Medulla oblongata (tissue), 1 donor: ENCODE measurements at regions not wholly inside any gene's neighbourhood (a gene's known extent, or its start where the extent isn't known, plus 50 kb on each side); places are given as distances from the start of the nearest gene placed in this dataset.

Experiments used
- DNase-seq: peaks from one replicate; pipeline ENCODE4 v3.0.0-alpha.2; 2015; ENCODE audit errors: extremely low spot score

DNA sequence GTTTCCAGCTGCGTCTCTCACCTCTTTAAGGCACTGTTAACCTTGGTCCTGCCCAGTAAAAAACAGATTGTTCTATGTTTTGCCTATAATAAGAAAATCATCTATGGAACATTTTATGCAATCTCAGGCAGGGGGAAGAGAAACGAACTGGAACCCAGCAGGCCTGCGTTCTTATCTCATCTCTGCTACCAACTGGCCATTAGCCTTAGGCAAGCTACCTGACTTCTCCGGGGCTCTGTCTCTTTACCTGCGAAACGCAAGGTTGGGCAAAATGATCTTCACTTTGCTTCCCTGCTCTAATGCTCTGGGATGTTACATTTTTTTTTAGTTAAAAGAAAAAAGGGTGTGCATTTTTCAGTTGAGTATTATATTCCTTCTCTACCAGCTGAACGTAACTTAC, 70.5 kb upstream of the WIPF1 start:
- no peak for DNase-seq

DNA sequence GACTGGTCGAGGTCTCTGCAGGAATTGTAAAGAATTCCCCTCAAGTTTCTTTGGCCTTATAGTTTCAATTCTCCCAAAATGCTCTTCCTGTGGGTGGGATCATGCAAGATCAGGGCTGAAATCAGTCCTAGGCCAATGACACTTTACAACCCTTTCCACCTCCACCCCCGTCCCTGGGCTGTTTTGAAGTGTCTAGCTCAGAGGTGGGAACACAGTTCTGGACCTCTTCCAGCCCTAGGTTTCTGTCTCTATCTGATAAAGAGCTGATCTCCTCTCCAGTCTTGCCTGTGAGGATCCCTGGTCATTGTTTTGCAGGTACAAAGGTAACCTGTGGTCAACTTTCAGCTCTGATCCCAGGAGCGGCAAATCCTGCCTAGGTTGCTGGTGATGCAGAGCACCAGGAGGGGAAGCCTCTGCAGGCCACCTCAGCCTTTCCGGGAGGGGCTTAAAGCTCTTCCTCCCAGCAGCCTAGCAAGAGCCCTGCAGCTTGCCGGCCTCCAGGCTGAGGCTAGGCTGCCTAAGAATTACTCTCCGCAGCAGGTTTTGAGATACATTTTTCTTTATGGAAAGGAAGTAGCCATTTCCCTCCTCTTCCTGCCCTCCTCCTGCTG, 69.8 kb upstream of the WIPF1 start:
- no peak for DNase-seq

DNA sequence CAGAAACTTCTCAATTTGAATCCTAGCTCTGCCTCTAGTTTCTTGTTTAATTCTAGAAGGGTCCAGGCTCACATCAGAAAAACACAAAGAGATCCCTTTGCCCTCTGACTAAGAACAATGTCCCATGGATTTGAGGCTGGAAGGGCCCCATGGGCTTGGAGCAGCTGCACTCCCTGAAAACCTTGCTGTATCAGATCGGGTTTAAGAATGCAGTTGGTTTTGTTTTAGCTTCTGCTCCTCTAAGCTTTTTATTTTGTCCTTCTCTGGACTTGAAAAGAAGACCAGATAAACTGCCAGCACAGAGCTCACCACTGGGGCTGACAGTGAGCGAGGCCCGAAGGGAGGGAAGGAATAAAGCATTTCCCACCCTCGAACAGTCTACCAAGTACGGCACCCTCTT, 69.2 kb upstream of the WIPF1 start:
- peak; percentile 83 for DNase-seq

DNA sequence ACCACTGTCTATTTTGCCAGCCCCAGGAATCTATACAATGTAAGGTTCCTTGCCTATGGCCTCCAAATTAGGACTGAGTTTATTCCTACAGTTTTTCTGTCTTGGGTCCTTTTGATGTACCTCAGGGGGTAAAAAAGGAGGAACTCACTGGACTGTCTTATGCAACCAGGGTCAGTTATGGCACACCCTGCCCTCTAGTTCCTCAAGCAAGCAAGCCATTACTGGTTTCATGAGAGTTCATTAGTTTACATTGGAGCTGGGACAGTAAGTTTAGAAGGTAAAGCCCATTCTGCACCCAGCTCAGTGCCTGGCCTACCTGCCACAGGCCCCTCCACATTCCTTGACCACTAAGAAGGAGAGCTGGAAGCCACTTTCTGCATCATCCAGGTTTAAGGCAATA, 68.7 kb upstream of the WIPF1 start:
- DNase-seq: peak; percentile 68

DNA sequence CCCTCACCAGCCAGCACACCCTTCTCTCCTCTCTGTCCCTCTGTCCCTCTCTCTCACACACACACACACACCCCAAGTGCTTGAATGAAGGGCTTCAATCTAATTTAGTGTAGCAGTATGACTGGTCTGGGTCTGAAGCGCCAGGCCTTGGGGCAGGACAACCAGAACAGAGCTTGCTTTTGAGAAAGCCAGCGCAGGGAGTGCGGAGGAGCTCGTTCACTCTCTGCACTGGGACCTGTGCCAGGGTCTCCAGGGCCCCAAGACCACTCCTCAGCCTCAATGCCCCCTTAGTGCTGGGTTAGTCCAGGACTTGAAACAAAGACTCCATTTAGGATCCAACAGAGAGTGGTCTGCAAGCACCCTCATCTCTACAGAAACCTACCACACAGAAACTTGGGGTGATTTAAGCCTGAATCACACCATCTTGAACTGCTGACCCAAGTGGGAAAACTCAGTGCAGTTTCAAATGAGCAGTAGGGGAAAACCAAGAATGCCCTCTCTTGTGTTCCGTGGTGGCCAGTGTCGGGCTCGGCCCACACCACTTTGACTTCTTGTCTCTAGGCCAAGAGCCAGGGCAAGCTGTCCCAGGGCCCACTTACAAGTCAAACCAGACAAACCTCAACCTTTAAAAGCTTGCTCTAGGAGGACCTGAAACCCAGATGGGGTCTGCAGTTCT, 66.6 kb upstream of the WIPF1 start:
- peak; percentile 50 for DNase-seq

DNA sequence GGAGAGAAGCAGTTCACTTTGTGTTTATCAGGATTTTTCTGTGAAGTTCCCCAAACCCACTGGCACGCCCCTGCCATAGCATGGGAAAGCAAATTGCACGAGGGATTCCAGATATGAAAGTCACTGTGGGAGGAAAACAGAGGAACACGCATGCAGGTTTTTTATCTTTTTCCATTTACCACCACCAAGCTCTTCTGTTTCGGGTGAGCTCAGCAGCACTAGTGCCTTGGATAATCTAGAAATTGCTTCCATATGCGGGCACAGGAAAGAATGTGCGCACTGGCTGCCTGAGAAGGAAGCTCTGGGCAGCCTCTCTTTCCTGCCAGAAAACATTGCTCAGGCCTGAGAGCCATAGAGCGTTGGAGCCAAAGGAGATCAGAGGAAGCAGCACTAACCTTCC, 65.9 kb upstream of the WIPF1 start:
- no peak for DNase-seq

DNA sequence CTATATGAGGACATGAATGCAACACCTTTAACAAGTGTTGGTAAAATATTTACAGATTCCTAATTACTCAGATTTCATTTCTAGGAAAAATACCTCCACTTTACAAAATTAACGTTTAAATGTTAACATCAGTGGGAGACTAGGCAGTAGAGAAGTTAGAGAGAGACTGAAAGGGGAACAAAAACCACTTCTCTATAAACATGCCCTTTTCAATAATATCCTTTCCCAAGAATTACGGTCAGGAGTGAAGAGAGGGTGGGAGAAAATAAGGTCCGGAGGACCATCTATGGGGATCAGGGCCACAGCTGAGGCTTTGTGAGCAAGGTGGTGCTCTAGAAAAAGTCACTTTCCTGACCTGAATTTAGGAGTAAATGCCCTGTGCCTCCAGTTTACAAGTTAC, 65.3 kb upstream of the WIPF1 start:
- no peak for DNase-seq

DNA sequence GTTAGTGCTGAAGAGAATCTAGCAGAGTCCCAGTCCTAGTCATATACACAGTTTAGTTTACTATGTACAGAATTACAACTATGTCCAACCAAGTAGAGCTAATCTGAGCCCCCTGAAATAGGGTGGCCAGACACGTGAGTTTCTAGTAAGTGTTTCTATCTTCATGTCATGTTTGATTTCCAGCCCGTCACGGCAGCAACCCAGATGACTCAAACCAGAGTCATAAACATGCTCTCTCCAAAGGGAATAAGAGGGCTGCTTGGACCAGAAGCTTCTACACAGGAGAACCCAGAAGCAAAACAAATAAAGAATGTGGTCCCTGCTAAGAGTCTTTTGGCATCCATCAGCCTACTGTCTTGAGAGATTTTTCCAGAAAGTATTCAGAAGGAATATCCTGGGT, 64.9 kb upstream of the WIPF1 start:
- no peak for DNase-seq

DNA sequence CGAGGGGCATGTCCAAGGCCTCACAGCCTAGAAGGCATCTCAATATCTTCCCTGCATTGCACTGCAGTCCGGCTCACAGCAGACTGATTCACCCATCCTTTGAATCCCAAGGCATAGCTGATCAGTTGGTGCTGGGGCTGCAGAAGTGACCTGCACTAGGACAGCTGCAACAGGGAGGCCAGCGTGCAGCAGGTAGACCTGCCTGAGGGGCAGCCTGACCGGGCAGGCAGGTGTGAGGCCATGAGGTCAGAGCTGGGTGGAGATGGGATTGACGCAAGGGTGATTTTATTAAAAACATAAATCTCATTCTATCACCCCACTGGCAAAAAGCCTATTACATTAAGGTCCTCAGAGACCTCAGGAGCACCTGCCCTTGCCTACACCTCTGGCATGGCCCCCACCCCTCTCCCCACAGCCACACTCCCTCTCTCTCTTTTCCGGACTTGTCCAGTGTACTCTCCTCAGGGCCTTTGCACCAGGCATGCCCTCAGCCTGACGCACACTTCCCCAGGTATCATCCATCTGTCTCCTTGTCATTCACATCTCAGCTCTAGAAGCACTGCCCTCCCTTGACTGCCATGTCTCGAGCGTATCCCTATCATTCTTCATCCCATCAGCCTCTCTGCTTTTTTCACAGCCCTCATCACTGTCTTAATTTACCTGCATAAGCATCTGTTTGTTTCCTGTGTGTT, 63.5 kb upstream of the WIPF1 start:
- DNase-seq: no peak

DNA sequence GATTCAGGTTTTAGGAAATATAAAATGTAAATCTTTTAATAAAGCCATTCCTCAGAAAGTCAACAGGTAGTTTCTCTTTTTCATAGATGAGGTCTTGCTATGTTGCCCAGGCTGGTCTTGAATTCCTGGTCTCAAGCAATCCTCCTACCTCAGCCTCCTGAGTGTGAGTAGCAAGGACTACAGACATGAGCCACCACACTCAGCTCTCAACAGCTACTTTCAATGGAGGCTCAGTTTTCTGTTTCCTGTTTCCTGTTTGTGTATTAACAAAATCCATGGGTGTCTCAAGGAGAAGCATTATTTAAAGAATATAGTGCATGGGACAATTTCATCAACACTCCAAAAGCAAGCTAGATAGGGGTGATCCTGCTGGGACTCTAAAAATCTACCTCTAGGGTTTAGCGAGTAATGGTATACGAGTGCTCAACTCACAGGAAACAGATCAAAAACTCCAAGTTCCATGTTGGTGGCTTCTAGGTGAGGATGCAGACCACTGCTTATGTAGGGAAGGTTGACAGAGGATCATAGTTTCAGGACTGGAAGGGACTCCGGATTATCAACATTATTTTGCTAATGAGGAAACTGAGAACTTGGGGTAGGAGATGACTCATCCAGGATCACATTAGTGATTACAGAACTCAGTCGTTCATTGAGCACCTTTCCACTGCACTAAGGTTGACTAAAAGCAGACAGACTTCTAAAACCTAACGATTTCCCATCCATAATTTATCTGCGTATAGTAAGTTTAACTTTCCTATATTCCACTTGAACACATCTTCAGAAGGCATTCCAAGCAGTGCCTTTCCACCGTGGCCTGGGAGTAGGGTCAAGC, 61.7 kb upstream of the WIPF1 start:
- DNase-seq: no peak

DNA sequence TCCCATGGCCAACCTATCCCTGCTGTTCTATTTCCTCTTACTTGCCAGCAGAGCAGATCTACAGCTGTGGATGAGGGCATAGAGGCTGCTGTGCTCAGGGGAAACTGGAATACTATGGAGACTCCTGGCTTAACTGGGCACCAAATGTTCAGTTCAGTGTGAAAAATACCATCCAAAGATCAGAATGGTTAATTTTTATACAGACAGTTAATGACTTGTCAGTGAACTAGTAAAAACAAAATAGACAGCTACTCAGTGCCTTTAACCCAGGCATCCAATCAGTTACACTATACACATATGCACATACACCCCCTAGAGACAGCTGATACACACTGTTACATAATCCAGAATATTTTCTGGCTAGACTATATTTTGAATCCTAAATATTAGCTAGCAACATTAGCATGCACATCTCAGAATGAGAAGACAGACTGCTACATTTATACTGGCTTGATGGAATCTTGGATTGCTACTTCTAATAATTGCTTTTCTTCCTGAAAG, 59.1 kb upstream of the WIPF1 start:
- no peak for DNase-seq

DNA sequence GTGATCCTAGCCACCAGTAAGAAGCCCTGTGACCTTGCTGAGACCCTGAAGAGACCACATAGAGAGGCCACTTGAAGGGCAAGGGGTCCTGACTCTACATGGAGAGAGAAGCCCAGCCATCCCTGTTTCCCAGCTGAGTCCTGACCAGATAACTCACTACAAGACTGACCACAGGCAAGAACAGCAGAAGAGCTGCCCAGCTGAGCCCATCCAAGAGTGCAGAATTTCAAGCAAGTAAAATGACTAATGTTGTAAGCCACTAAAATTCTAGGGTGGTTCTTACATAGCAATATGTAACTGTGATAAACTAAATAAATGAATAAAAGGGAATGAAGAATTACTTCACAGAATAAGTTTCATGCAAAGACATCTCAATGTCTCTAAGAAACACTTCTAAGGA, 58.4 kb upstream of the WIPF1 start:
- DNase-seq: no peak

DNA sequence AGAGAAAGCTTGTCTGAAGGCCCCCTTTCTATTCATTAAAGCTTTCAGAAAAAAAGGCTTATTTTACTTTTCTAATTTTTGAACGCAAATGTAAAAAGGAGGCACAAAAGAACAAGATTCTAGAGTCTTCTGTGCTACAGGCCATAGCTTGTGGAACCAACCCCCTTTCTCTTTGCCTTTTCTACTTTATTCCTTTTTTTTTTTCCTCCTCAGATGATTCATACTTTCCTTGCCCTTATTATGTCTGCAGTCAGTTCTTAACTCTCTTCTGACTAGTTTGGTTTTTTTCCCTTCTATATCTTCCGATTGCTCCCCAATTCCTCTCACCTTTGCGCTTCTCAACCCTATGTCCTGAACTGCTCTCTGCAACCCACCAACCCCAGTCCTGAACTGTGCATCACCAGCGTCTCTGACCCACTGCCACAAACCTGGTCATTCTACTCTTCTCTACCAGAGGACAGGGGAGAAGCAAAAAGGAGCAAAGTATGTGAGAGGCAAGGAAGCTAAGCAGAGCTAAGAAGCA, 56.9 kb upstream of the WIPF1 start:
- no peak for DNase-seq

DNA sequence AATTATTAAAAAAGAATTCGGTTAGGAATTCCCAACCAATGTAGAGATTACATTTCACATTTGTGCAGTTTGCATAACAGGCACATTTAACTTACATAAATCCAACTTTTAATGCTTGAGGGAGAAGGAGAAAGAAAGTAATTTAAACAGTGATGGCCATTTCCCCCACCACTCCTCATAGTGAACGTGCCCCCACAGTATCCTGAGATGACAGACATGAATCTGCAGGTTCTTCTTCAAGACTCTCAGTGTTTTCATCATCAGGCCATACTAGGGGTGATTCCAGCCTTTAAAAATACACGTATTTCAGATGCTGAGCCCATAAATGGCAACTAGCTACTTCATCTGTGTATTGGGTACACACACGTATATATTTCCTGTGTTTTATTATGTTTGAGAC, 51.3 kb upstream of the WIPF1 start:
- DNase-seq: no peak
